ENCODE measurements at regions not wholly inside any gene's neighbourhood (a gene's known extent, or its start where the extent isn't known, plus 50 kb on each side); places are given as distances from the start of the nearest gene placed in this dataset.

DNA sequence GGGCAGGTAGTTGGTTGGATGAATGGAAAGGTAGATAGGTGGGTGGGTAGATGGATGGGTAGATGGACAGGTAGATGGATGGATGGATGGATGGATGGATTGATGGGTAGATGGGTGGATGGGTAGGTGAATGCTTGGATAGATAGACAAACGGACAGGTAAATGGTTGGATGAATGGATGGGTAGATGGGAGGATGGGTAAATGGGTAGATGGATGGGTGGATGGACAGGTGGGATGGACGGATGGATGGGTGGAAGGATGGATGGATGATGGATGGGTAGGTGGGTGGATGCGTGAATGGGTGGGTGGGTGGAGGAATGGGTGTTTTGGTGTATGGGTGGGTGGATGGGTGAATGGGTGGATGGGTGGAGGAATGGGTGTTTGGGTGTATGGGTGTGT, 50.1 kb upstream of the ASAP2 start:
- DNase-seq (ENCODE audit: low read depth in 3 of 3), result no peak

DNA sequence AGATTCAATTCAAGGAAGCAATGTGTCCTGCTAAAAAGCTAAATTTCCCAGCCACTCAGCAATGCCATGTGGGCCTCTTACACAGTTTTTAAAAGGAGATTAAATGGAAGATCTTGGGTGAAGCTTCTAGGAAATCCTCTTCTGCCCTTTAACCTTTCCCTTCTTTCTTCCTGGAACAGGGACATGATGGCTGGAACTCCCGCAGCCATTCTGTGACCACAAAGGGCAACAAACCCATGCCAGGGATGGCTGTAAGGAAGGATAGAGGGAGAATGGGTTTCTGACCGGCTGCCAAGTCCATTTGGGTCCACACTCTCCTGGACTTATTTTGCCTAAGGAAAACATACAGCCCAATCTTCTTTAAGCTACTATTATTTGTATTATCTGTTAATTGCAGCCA, 52.6 kb upstream of the ASAP2 start:
- no peak for DNase-seq (ENCODE audit: low read depth in 3 of 3)

DNA sequence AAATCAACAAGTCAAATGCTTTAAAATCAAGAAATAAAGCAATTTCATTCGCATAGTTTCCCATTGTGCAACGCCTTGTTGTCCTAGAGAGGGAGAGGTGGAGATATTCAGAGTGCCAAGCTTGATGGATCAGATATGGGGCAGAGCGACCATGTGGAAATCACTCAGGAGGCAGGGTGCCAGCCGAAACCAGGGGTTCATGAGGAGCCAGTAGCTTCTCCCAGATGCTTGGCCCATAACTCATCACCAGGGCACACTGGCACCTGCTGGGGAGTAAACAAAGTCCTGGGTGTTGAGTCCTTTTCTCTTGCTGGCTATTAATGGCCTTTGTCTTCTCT, 53.0 kb upstream of the ASAP2 start:
- DNase-seq (ENCODE audit: low read depth in 3 of 3), result no peak

DNA sequence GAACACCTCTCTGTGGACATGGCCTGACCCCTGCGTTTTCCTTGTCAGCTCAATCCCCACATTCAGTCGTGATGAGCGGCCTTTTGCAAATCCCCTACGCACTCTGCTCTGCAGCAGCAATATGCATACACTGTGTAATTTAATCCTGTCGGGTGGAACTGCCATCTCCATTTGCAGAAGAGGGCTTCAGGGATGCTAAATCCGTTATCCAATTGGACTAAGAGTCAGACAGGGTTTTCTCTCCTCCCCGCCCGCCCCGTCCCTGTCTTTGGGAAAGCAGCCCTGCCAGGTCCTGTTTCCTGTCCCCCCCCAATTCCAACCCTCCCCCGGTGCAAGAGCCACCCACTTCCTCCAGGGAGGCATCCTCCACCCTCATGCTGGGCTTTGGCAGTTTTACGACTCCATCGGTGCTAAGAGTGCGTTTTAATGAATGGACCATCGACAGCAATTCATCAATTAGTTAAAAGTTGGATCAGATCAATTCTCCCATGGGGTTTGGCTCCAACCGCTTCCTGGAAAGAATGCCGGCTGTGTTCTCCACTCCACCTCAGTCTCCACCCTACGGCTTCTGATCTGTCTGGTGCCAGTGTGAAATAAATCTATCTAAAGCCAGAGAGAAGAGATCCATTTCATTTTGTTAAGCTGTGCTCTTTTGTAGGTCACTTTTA, 53.5 kb upstream of the ASAP2 start:
- no peak for DNase-seq (ENCODE audit: low read depth in 3 of 3)

DNA sequence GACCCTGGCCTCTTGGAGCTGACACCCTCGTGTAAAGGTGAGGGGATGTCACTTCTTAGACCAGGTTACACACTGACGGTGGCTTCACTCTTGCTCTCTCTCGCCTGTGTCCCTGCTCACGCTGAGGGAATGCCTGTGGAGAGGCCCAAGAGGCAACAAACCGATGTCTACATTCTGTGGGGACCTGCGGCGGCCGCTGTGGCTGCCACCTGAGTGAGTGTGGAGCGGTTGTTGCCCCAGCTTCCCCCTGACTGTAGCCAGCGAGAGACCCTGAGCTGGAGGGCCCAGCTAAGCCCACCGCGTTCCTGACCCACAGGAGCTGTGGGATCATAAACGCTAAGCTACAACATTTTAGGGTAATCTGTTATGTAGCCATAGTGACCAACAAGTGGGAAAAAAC, 55.7 kb upstream of the ASAP2 start:
- no peak for DNase-seq (ENCODE audit: low read depth in 3 of 3)

DNA sequence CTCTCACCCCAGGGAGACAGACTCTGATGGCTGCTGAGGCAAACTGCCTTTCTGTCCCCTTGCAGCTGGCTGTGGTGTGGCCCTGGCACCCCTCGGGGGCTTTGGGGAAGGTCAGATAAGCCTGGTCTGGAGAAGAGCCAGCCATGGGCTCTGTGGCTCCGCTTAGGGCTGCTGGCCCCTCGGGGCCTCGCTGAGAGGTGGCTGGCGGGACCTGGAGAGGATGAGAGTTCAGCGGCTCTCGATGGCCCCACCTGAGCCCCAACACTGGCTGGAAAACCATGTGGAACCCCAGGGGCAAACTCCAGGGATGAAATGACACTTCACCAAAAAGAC, 56.1 kb upstream of the ASAP2 start:
- no peak for DNase-seq (ENCODE audit: low read depth in 3 of 3)

DNA sequence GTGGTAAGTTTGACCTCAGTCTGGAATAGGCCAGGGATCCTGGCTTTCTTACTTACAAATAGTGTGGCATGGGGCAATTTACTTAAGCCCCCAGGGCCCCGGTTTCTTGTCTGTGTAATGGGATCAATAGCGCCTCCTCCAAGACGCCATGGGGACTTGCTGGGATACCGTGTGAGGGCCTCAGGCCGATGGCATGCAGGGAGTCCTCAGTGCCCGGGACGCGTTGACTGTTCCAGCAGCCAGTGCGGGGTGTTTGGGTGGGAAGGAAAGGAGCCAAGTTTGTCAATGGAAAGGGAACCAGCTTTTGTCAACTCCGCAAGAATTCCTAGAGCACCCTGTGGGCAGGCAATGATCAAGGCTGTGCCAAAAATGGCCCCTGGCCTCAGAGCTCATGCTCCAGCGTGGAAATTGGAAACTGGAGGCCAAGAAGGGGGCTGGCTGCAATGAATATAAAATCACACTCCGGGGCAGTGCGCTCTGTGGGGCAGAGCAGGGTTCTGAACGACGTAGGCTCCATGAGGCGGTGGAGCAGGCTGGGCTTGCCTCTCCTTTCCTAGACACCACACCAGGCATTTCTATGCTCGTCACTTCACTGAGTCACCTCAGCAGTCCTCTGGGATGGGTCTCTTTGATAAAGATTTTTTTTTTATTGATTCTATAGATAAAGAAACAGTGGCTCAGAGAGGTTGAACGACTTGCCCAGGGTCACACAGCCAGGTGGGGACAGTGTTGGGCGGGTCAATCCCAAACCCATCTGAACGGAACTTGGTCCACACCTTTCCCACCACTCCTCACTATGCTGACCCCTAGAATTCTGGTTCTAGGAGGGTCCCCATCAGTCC, 56.7 kb upstream of the ASAP2 start:
- no peak for DNase-seq (ENCODE audit: low read depth in 3 of 3)

DNA sequence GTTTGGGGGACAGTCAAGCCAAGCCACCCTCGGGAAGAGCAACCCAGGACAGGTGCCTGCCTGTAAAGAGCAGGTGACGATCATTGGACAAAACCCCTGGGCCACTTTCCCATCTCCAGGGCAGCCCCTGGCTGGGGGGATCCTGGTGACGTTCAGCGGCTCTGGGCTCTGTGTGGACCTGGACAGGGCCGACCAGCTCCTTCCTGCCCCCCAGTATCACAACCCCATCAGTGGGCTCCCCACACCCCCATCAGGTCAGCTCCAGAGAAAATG, 57.3 kb upstream of the ASAP2 start:
- DNase-seq (ENCODE audit: low read depth in 3 of 3), result no peak

DNA sequence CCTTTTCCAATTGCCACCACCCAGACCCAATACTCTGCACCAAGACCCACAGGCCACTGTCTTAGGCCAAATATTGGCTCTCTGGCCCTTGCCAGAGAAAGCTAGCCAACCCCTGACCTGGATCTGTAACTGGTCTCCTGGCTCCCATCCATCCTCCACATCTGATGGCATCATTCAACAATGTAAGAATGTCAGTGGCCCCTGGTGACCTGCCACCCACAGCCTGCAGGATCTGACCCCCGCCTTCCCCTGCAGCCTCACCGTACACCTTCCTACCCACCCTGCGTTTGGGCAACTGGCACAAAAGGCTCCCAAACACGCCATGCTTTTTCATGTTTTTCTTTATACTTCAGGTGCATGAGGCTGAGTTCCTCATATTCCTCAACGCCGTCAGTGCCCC, 60.0 kb upstream of the ASAP2 start:
- no peak for DNase-seq (ENCODE audit: low read depth in 3 of 3)

DNA sequence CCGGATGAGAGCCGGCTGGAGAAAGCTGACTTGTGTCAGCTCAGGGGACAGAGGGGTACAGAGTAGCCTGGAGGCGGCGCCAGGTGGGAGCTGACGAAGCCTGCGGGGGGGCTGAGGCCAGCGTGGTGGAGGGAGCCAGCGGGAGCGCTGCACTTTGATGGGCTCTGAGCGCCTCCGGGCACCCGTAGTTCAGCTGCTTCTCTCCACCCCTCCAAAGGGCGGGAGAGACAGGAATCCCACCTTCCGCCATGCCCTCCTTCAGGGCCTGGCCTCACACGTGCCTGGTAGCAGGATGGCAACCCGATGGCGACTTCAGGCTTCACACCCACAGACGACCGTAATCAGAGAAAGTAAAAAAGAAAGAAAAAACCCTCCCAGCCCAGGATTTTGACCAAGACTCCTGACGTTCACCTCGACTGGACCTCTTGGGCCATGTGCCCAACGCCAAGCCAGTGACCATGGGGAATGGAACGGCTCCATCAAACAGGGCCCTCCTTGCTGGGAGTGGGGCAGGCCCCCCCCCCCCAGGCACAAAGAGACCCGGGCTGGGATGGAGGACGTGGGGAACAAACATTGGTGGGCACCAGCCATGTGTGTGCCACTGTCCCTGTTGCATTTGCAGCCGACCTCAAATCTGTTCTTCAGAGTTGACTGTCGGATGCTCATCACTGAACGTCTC, 60.7 kb upstream of the ASAP2 start:
- no peak for DNase-seq (ENCODE audit: low read depth in 3 of 3)

DNA sequence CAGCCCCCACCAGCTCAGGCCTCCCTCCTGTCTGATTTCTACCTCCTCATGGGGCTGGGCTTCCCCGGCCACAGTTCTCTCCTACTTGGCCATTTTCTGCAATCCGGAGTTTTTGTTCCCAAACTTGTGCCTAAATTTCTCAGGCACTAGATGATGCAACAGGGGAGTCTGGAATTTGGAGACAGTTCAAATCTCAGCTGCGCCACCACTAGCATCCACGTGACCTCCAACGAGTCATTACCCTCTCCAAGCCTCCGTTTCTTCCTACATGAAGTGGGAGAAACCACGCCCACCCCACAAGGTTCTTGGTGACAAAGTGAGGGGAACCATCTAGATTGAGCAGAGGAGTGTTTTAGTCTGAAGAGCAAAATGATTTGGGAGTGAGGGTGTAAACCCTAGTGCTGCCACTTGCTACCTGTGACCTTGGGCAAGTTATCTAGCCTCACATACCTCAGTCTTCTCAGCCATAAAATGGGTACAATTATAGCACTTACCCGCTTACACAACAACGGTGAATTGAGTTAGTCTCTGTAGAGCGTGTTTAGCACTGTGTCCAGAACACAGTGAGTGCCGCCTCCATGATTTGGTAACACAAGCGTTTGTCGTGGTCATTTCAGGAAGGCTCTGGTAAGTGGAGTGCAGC, 61.4 kb upstream of the ASAP2 start:
- no peak for DNase-seq (ENCODE audit: low read depth in 3 of 3)

DNA sequence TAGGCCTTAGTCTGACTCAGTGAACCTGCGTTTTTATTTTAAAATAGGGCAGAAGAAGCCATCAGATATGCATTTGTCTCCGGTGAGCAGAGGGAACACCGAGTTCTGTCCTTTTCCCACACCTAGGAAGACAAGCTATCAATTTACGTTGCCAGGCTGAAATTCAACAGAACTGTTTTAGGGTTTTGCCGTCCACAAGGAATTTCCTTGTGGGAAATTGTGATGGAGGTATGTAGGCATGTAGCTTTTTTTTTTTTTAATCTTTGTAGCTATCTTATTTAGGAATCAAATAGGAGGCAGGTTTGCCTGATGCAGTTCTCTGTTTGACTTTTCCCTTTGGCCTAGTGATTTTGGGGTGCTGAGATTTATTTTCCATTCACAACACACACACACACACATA, 62.0 kb upstream of the ASAP2 start:
- DNase-seq (ENCODE audit: low read depth in 3 of 3), result no peak

DNA sequence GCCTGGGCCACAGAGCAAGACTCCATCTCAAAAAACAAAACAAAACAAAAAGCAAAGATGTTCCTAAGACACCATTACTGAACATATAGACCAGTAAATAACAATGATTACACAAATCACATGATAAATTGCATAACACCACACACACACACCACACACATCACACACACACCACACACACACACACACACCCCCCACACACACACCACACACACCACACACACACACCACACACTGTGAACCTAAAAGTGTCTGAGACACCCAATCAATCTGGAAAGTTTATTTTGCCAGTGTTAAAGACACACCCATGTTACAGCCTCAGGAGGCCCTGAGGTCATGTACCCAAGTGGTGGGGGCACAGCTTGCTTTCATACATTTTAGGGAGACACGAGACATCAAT, 62.6 kb upstream of the ASAP2 start:
- DNase-seq (ENCODE audit: low read depth in 3 of 3), result no peak

DNA sequence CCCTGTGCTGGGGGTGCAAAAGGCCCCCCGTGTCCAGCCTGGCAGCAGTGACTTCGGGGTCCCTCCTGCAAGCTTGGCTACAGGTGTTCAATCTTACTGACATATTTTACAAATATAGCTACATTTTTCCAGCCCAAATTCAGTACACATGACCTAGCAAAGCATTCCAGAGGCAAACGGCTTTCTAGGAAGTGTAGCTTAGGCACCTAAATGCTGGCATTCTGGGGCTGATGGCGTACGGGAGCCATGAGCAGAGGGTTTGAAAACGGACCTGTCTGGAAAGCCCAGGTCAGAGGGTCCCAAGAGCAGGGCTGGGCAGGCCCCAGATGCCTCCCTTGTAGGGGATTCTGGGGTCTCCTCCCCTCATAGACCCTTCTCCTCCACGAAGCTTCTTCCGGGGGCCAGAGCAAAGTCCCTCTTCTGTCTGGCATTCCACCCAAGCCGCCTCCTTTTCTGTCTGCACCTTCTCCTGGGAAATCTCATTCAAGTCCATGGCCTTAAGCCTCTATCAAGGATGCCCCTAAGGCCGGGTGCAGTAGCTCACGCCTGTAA, 63.3 kb upstream of the ASAP2 start:
- no peak for DNase-seq (ENCODE audit: low read depth in 3 of 3)

DNA sequence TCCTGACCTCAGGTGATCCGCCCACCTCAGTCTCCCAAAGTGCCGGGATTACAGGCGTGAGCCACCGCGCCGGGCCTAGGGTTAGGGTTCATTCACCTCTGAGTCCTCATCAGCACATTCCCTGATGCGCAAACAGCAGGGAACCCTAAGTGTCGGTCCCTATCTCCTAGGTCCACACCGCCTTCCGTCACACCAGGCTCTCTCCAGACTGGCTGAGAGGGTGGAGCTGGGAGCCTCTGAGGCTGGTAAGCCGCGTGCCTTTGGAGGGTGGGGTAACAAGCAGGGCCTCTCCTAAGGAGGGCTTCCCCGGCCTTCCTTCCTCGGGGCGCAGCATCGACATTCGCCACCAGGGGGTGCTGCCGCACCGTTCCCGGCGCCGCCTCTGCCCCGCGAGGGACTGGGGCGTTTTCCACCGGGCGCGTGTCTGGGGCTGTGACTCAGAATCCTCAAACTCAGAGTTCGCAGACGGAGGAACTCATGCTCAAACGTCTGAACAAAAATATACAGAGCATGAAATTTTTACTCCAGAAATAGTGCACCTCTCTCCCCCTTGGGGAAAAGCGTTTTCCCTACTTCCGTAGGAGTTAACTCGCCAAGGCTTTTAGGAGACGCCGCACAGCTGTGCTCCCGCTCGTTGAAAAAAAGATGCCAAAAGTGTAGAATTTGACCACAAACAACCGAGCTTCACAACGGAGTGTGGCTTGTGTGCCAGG, 63.9 kb upstream of the ASAP2 start:
- DNase-seq (ENCODE audit: low read depth in 3 of 3), result peak; percentile 69 to 79 (median 73)

DNA sequence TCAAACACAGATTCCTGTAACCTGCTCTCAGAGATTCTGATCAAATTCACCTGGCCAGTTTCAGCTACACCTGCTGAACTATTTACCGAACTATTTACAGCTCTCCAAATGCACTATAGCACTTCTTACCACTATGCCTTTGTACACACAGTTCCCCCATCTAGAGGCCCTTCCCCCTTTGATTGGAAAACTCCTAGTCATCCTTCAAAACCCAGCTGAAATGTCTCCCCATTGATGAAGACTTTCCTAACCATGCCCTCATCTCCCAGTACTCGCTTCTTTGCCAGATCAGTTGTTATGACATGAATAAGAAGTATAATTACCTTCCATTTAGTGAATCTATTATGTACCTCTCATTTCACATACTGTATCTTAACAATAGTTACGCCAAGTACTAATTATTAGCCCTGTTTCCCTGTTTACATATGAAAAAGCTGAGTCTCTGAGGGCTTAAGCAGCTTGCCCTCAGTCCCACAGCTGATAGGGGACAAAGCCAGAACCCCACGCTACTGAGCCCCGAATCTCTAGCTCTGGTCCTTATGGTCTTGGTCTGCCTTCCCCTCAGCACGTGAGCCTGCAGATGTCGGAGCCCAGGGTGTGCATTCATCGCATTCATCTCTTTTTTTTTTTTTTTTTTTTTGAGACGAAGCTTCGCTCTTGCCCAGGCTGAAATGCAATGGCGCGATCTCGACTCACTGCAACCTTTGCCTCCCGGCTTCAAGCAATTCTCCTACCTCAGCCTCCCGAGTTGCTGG, 64.7 kb upstream of the ASAP2 start:
- no peak for DNase-seq (ENCODE audit: low read depth in 3 of 3)

DNA sequence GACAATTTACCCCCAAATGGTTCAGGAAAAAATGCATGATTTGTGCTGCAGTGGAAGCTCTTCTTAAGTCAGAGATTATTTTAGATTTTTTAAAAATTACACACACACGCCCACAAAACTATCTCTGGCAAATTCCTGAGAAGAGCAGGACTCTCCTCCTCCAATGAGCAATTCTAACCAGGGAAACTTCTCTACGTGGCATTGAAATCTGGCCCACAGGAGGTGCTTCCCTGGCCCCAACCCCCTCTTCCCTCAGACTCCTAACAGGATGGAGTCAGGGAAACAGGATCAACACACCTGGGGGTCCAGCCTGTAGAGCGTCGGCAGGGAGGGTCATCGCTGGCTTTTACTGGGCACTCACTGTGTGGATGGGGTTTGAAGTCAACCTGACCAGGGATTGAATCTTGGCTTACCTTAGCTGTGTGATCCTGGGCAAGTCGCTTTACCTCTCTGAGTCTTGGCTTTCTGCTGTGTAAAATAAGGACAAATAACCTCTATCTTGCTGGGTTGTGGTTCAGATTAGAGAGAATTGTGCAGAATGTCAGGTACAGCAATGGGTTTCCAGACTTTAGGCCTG, 65.4 kb upstream of the ASAP2 start:
- no peak for DNase-seq (ENCODE audit: low read depth in 3 of 3)

DNA sequence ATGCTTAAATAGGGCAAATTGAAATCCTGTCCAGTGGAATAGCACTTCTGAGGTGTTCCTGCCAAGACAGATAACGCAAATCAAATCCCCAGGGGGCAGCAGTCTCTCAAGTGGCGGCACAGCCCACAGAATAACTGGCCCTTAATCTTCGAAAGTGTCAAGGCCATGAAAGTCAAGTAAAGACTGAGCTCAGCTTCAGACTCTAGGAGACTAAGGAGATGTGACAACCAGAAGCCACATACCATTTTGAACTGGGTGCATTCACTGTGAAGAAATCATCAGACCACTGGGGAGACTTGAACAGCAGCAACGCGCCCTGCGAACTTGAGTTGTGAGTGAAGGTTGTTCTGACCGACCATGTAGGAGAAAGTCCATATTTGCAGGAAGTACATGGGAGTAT, 66.0 kb upstream of the ASAP2 start:
- DNase-seq (ENCODE audit: low read depth in 3 of 3), result no peak

DNA sequence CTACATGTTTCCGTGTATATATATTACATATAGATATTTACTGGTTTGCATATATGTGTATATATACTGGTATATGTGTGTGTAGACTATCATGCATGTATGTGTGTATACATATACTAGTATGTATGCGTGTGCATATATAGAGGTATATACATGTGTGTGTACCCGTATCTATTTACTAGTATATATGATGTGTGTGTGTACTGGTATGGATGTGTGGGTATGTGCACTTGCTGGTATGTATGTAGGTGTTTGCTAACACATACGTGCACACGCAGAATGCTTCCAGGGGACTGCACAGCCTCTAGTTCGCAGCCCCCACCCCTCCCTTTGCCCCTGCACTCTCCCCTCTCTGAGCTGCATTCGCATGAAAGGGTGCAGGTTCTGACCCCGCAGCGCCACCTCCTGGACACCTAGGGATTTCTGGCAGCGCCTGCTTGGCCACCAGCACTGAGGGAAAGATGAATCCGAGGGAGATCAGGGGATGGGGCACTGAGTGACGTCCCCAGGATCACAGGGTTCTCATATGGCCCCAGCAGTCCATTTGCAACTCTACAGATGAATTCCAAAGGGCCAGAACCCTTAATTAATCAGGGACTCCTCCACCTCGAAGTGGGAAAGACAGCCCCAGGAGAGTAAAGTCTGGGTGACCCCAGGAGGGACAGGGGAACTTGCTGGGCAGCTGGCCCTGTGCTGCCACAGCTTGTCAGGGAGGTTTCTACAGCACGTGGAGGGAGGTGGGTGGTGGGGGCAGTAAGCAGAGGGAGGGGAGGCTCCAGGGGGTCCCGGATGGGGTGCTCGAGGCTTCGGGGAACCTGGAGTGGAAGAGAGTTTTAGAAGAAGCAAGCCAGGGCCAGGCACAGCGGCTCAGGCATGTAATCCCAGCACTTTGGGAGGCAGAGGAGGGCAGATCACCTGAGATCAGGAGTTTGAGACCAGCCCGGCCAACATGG, 66.8 kb upstream of the ASAP2 start:
- peak; percentile 17 to 42 (median 24) for DNase-seq (ENCODE audit: low read depth in 3 of 3)

All from stimulated activated CD4-positive, alpha-beta T cell treated with anti-CD3 and anti-CD28 coated beads, TNF-alpha, amount 100 ng/mL, for 4 hours (primary cell).